HEK293T (cell line): ENCODE measurements at regions not wholly inside any gene's neighbourhood (a gene's known extent, or its start where the extent isn't known, plus 50 kb on each side); places are given as distances from the start of the nearest gene placed in this dataset.

Source experiments
- ARNT ChIP-seq: fragments of 450-650 bp; IDR thresholded peaks from 2 replicates; pipeline ENCODE4 v1.6.1; 2017; ENCODE audit warnings: mild to moderate bottlenecking
- BHLHE40 ChIP-seq: fragments of 450-650 bp; IDR thresholded peaks from 2 replicates; pipeline ENCODE4 v1.6.1; 2016; ENCODE audit warnings: mild to moderate bottlenecking, moderate library complexity, borderline replicate concordance
- CTBP1 ChIP-seq: fragments of 450-650 bp; IDR thresholded peaks from 2 replicates; pipeline ENCODE4 v1.6.1; 2016; ENCODE audit warnings: borderline replicate concordance
- FOXA1 ChIP-seq: fragments of 450-650 bp; IDR thresholded peaks from 2 replicates; pipeline ENCODE4 v1.6.1; 2016; ENCODE audit warnings: mild to moderate bottlenecking
- FOXM1 ChIP-seq: fragments of 450-650 bp; IDR thresholded peaks from 2 replicates; pipeline ENCODE4 v1.6.1; 2017; ENCODE audit warnings: mild to moderate bottlenecking, borderline replicate concordance
- HDGF ChIP-seq: fragments of 450-650 bp; IDR thresholded peaks from 2 replicates; pipeline ENCODE4 v1.6.1; 2017; ENCODE audit warnings: antibody characterized with exemption, borderline replicate concordance
- LEF1 ChIP-seq: fragments of 450-650 bp; IDR thresholded peaks from 2 replicates; pipeline ENCODE4 v1.6.1; 2017; ENCODE audit warnings: mild to moderate bottlenecking, borderline replicate concordance
- SP1 ChIP-seq: fragments of 450-650 bp; IDR thresholded peaks from 2 replicates; pipeline ENCODE4 v1.6.1; 2017
- SUZ12 ChIP-seq: fragments of 450-650 bp; IDR thresholded peaks from 2 replicates; pipeline ENCODE4 v1.6.1; 2016; ENCODE audit warnings: mild to moderate bottlenecking
- TARDBP ChIP-seq: fragments of 450-650 bp; IDR thresholded peaks from 2 replicates; pipeline ENCODE4 v1.6.1; 2016

DNA sequence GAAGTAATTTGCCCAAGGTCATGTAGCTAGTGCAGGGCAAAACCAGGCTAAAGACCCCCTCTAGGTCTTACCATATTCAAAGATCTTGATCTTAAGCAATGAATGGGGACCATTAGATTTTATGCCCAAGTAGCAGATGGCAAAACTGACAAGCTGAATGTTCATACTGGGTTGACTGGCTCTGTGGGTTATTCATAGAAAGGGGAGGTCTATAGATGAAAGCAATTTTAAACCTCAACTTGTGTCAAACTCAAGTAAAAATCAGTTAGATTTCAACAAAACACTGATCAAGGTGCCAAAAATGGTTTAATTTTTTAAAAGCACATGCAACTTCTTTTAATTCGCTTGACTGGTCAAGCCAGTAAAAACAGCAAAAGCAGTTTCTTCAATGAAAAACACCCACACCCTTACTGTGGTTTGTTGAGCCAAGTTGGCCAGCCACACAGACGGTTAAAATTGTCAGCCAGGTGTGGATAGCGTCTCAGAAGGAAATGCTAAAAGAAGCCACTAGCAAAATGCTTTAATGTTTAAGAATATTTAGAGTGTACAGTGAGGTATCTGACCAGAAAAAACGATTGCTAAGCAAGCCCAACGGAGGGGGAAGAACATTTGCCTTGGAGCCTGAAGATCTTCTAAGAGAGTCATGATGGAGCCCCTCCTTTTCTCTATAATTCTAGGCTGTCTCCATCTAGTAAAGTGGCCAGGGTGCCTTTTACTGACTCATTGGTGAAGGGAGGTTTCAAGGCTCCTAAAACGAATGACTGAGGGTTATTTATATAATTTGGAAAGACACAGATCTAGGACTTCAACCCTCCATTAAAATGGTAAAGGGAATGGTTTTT lies 539.6 kb upstream of the CLINT1 start:
- no peak for TF ChIP-seq ARNT
- TF ChIP-seq FOXA1, result no peak
- TF ChIP-seq CTBP1, result no peak
- TF ChIP-seq SP1, result no peak
- TF ChIP-seq FOXM1, result no peak
- no peak for TF ChIP-seq SUZ12
- TF ChIP-seq TARDBP, result no peak
- no peak for TF ChIP-seq HDGF
- no peak for TF ChIP-seq LEF1
- no peak for TF ChIP-seq BHLHE40
